ENCODE measurements at regions not wholly inside any gene's neighbourhood (a gene's known extent, or its start where the extent isn't known, plus 50 kb on each side); places are given as distances from the start of the nearest gene placed in this dataset.

DNA sequence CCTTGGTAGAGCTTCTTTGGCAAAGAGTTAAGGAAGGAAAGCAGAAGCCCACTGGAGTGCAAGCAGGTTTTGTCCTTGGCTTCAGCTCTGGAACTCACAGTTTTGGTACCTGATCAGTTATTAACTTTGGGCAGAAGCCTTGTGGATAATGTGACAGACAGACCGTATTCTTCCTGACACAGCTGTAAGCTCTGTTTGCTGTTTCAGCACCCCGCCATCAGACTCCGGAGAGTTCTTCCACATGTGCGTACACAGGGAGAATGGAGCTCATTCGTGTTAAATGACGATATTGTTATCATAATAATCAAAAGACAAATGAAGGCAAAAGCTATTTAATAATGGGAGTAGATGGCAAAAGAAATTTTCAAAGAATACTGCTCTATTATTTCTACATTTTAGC is 155.1 kb upstream of the ARGLU1 start:
- TF ChIP-seq, protein P1, sequence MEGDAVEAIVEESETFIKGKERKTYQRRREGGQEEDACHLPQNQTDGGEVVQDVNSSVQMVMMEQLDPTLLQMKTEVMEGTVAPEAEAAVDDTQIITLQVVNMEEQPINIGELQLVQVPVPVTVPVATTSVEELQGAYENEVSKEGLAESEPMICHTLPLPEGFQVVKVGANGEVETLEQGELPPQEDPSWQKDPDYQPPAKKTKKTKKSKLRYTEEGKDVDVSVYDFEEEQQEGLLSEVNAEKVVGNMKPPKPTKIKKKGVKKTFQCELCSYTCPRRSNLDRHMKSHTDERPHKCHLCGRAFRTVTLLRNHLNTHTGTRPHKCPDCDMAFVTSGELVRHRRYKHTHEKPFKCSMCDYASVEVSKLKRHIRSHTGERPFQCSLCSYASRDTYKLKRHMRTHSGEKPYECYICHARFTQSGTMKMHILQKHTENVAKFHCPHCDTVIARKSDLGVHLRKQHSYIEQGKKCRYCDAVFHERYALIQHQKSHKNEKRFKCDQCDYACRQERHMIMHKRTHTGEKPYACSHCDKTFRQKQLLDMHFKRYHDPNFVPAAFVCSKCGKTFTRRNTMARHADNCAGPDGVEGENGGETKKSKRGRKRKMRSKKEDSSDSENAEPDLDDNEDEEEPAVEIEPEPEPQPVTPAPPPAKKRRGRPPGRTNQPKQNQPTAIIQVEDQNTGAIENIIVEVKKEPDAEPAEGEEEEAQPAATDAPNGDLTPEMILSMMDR (IDR thresholded peaks at IDR 0.05) = no peak
- TF ChIP-seq CREB1 (CRISPR knock-in tag; IDR thresholded peaks at IDR 0.05) (no peak), ZNF138 (CRISPR knock-in tag; conservative IDR thresholded peaks at IDR 0.05) (no peak), FOXP1 (CRISPR knock-in tag; IDR thresholded peaks at IDR 0.05; ENCODE audit: borderline replicate concordance) (no peak), IRF2 (CRISPR knock-in tag; IDR thresholded peaks at IDR 0.05; ENCODE audit: borderline replicate concordance, low read depth) (no peak), ETV6 (CRISPR knock-in tag; IDR thresholded peaks at IDR 0.05) (no peak), NFYB (CRISPR knock-in tag; conservative IDR thresholded peaks at IDR 0.05; ENCODE audit: low read depth) (no peak), RELA (CRISPR knock-in tag; IDR thresholded peaks at IDR 0.05; ENCODE audit: borderline replicate concordance) (no peak), ZNF416 (CRISPR knock-in tag; IDR thresholded peaks at IDR 0.05) (no peak)
- TF ChIP-seq, protein P2, sequence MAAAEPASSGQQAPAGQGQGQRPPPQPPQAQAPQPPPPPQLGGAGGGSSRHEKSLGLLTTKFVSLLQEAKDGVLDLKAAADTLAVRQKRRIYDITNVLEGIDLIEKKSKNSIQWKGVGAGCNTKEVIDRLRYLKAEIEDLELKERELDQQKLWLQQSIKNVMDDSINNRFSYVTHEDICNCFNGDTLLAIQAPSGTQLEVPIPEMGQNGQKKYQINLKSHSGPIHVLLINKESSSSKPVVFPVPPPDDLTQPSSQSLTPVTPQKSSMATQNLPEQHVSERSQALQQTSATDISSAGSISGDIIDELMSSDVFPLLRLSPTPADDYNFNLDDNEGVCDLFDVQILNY (CRISPR knock-in tag; IDR thresholded peaks at IDR 0.05) = no peak
- TF ChIP-seq, protein P3, sequence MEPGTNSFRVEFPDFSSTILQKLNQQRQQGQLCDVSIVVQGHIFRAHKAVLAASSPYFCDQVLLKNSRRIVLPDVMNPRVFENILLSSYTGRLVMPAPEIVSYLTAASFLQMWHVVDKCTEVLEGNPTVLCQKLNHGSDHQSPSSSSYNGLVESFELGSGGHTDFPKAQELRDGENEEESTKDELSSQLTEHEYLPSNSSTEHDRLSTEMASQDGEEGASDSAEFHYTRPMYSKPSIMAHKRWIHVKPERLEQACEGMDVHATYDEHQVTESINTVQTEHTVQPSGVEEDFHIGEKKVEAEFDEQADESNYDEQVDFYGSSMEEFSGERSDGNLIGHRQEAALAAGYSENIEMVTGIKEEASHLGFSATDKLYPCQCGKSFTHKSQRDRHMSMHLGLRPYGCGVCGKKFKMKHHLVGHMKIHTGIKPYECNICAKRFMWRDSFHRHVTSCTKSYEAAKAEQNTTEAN (CRISPR knock-in tag; IDR thresholded peaks at IDR 0.05) = no peak
- TF ChIP-seq, protein P4, sequence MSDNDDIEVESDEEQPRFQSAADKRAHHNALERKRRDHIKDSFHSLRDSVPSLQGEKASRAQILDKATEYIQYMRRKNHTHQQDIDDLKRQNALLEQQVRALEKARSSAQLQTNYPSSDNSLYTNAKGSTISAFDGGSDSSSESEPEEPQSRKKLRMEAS (CRISPR knock-in tag; IDR thresholded peaks at IDR 0.05) = no peak
- TF ChIP-seq, protein P5, sequence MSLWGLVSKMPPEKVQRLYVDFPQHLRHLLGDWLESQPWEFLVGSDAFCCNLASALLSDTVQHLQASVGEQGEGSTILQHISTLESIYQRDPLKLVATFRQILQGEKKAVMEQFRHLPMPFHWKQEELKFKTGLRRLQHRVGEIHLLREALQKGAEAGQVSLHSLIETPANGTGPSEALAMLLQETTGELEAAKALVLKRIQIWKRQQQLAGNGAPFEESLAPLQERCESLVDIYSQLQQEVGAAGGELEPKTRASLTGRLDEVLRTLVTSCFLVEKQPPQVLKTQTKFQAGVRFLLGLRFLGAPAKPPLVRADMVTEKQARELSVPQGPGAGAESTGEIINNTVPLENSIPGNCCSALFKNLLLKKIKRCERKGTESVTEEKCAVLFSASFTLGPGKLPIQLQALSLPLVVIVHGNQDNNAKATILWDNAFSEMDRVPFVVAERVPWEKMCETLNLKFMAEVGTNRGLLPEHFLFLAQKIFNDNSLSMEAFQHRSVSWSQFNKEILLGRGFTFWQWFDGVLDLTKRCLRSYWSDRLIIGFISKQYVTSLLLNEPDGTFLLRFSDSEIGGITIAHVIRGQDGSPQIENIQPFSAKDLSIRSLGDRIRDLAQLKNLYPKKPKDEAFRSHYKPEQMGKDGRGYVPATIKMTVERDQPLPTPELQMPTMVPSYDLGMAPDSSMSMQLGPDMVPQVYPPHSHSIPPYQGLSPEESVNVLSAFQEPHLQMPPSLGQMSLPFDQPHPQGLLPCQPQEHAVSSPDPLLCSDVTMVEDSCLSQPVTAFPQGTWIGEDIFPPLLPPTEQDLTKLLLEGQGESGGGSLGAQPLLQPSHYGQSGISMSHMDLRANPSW (CRISPR knock-in tag; conservative IDR thresholded peaks at IDR 0.05; ENCODE audit: low read depth) = no peak
